ENCODE measurements at regions not wholly inside any gene's neighbourhood (a gene's known extent, or its start where the extent isn't known, plus 50 kb on each side); places are given as distances from the start of the nearest gene placed in this dataset.

GRCh38 chr2:136468799-136469369 lies 296.5 kb upstream of the THSD7B start:
- no peak for DNase-seq (ENCODE audit: low read depth in 1 of 2, low spot score in 1 of 2)

GRCh38 chr2:136452528-136452927 lies 312.8 kb upstream of the THSD7B start:
- DNase-seq (ENCODE audit: low read depth in 1 of 2, low spot score in 1 of 2) = no peak

DNA sequence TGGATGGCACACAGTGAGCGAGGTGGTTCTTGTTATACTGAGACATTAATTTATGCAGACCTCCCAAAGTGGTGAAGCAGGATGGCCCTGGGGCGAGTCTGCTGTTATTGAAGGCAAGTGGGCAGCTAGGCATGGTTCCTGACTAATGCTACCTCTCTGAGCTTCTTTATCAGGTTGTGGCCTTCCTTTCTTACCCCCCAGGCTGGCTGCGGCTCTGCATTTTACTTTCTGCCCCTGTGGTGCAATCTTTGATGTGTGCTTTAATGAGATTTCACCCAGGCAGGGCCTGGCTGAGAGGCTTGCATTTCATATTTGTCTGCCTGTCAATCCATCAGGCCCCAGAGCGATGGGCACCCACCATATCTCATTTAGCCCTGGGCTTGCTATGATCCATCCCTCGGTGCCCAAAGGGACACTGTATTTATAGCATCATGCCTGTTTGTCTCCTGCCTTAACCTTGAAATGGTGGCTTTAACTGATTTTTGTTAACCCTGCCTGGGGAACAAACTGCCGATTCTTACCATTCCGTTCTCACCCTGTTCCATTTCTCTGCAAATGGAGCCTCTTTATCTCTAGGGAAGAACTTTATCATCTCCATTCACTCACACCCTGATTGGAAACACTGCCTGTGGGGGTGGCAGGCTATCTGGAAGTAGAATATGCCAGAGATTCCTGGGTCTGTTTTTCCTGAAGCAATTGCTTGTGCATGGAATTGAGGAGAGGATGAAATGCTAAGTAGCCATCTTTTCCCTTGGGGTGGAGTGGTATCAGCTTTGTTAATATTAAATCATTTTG lies 316.2 kb upstream of the THSD7B start:
- DNase-seq (ENCODE audit: low read depth in 1 of 2, low spot score in 1 of 2) = no peak

DNA sequence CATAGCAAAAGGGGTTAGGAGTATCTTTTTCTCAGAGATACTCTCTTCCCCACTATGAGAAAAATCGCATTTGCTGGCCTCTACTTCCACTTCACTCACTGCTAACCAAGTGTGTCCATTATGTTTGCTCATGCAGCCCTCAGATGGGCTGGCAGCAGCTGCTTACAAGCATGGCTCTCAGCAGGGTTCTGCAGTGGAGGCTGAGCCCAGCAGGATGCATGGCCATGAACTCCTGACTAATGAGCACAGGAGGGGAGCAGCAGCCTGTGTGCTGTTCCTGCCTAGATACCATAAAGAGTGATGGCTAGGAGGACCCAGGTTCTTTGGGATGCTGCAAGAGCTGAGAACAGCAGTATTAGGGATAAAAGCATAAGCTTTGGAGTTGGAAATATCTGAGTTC lies 316.9 kb upstream of the THSD7B start:
- no peak for DNase-seq (ENCODE audit: low read depth in 1 of 2, low spot score in 1 of 2)

GRCh38 chr2:136444323-136444722 lies 321.0 kb upstream of the THSD7B start:
- DNase-seq (ENCODE audit: low read depth in 1 of 2, low spot score in 1 of 2) = no peak

GRCh38 chr2:136443661-136444060 lies 321.7 kb upstream of the THSD7B start:
- no peak for DNase-seq (ENCODE audit: low read depth in 1 of 2, low spot score in 1 of 2)

- no peak for DNase-seq (ENCODE audit: low read depth in 1 of 2, low spot score in 1 of 2)
Observed at GRCh38 chr2:136441979-136442714, 323.2 kb upstream of the THSD7B start.

DNA sequence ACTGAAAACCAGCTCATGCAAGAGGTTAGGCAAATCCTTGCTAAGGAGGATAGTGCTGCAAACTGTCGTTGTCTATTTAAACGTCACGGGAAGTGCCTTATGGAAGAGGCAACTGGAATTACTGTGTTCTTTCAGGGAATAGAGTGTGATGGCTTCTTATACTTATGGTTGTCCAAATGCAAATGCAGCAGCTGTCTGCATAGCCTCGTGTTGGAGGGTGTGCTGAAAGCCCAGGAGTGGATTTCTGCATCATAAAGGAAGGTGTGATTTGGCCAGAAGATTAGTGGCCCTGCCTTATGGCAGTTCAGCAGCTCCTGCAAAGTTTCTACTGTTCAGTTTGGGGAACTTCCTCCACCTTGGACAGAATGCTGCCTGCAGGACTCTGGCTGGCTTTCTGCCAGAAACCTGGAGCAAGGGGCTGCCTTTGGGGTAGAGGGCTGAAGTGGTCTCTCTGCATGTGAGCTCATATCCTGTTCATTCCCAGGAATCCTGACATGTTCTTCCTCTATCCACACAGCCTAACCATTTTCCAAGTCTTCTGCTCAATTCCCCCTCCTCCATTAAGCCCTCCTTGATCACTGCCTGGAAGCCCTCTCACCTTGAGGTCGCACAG lies 321.2 kb upstream of the CXCR4 start:
- DNase-seq (ENCODE audit: low read depth in 1 of 2, low spot score in 1 of 2) = no peak

DNA sequence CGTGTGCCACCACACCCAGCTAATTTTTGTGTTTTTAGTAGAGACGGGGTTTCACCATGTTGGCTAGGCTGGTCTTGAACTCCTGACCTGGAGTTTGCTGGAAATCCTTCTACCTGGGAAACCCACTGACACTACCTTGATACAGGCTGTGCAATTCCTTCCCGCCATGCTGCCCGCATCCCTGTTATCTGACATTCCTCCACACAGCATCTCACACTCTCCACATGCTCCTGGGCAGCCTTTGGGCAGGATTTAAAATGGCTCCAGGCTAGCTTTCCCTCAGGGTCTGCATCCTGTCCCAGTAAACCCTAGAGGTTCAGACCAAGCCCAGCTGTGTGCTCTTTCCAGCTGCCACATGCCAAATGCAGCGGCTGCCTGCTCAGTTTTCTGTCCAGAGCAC lies 319.5 kb upstream of the CXCR4 start:
- DNase-seq (ENCODE audit: low read depth in 1 of 2, low spot score in 1 of 2) = no peak

GRCh38 chr2:136436936-136437335 lies 319.0 kb upstream of the CXCR4 start:
- DNase-seq (ENCODE audit: low read depth in 1 of 2, low spot score in 1 of 2) = no peak

GRCh38 chr2:136434251-136434715 lies 316.3 kb upstream of the CXCR4 start:
- no peak for DNase-seq (ENCODE audit: low read depth in 1 of 2, low spot score in 1 of 2)

DNA sequence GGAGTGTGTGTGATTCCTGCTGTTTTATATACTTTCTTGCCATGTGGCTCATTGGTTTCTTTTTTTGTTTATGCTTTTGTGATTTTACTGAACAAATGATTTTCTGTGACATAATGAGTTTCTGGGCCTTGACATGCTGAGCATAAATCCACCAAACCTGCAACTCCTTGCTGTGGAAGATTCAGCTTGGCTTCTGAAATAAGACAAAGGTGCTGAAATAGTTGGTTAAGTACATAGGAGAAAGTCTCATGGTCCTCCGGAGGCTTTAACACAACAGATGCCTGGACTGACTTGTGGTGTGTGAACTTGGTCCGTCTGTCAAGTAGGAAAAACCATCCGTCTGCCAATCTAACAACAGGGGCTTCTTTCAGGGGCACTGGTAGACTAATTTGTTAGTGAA lies 315.3 kb upstream of the CXCR4 start:
- DNase-seq (ENCODE audit: low read depth in 1 of 2, low spot score in 1 of 2) = no peak

- no peak for DNase-seq (ENCODE audit: low read depth in 1 of 2, low spot score in 1 of 2)
Observed at GRCh38 chr2:136424112-136424511, 306.2 kb upstream of the CXCR4 start.

GRCh38 chr2:136423516-136423996 lies 305.6 kb upstream of the CXCR4 start:
- peak; percentile 55 to 67 for DNase-seq (ENCODE audit: low read depth in 1 of 2, low spot score in 1 of 2)

GRCh38 chr2:136422512-136422911 lies 304.6 kb upstream of the CXCR4 start:
- no peak for DNase-seq (ENCODE audit: low read depth in 1 of 2, low spot score in 1 of 2)

GRCh38 chr2:136420346-136420745 lies 302.4 kb upstream of the CXCR4 start:
- no peak for DNase-seq (ENCODE audit: low read depth in 1 of 2, low spot score in 1 of 2)

DNA sequence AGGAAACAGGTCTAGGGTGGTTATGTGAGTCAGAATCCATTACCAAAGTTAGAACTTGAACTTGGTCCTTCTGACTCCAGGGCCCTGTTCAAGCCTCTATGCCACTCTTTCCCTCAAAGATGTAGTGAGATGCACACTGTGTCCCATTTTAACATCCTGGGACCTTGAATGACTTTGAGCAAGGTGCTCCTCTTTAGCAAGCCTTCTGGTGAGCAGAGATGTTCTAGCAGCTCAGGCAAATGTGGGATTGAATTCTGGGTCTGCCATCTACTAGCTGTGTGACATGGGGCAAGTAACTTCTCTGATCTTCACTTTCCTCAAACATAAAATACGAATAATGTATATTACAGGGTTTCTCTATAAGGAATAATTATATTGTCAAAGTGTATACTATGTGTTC lies 294.0 kb upstream of the CXCR4 start:
- DNase-seq (ENCODE audit: low read depth in 1 of 2, low spot score in 1 of 2) = no peak

GRCh38 chr2:136410673-136411072 lies 292.7 kb upstream of the CXCR4 start:
- DNase-seq (ENCODE audit: low read depth in 1 of 2, low spot score in 1 of 2) = no peak

- DNase-seq (ENCODE audit: low read depth in 1 of 2, low spot score in 1 of 2) = no peak
Observed at GRCh38 chr2:136408795-136409194, 290.8 kb upstream of the CXCR4 start.

- DNase-seq (ENCODE audit: low read depth in 1 of 2, low spot score in 1 of 2) = no peak
Observed at GRCh38 chr2:136407952-136408318, 290.0 kb upstream of the CXCR4 start.

GRCh38 chr2:136407117-136407951 lies 289.4 kb upstream of the CXCR4 start:
- no peak for DNase-seq (ENCODE audit: low read depth in 1 of 2, low spot score in 1 of 2)

Data from activated T-helper 1 cell treated with anti-CD3 and anti-CD28 coated beads, Interleukin-2, amount 50 U/mL, for 16 hours (primary cell).